ENCODE measurements at regions not wholly inside any gene's neighbourhood (a gene's known extent, or its start where the extent isn't known, plus 50 kb on each side); places are given as distances from the start of the nearest gene placed in this dataset.
A peak's percentile ranks its signal among the peaks of the same experiment; 100 is the strongest.
"Not testable (repeated sequence)": the region's sequence is repeated elsewhere in the genome, so short reads cannot be mapped to it uniquely, and the experiment has no call there.

DNA sequence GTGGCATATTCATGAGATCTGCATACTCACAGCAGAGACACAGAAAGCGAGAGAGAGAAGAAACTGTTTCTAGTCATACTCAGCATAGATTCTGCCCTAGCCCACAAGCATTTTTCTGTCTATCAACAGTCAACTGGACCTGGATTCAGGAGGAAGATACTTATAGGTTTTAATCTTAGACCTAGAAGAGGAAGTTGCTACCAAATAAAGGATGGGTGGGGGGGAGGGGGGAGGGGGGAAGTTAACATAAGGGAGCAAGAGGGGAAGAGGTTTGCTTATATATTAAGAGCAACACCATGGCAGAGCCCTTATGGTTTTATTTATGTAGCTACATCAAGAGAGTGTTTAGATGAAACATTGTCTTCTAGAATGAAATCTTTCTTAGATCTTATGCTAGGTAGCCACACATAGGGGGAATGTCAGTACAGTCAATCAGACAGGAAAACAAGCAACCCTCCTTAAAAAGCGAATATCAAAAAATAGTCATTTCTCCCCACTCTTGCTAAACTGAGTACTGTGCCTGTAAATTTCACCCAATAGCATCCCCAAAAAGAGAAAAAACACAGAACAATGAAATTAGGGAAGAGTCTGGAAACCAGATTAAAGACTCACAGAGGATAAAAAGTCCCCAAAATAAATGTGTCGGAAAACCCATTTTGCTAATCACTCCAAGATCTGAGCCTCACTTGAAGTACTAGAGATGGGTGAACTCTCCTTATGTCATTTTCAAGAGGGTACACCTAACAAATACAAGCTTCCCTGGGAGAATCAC lies 192.7 kb upstream of the NR4A3 start:
- DNase-seq (ENCODE audit: low spot score): no peak

DNA sequence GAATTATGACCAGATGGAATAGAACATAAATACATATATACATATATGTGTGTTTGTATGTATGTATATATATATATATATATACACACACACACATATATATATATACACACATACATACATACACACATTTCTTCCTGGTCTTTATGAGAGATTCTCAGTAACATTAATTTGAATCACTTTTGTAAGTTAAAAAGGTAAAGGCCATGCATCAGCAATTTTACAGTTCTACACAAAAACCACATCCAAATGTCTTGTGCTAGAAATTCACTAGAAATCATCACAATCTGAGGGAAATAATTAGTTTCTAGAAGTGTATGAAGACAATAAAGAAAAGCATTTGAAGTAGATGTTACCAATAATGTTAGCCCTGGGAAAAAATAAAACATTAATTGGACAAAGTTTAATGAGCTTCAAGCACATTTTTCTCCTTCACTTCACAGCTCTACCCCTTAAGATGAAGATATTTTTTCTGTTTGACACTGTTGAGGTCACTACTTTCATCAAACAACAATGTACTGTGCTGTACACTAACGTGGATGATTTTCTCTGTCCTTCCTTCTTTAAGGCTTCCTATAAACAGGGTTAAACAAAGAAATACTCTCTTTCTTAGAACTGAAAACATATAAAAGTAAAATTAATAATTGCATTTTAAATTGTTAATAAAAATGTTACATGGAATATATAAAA lies 189.2 kb upstream of the NR4A3 start:
- DNase-seq (ENCODE audit: low spot score): no peak

- no peak for DNase-seq (ENCODE audit: low spot score)
These were observed 188.4 kb upstream of the NR4A3 start for GRCh38 chr9:99633265-99633664.

DNA sequence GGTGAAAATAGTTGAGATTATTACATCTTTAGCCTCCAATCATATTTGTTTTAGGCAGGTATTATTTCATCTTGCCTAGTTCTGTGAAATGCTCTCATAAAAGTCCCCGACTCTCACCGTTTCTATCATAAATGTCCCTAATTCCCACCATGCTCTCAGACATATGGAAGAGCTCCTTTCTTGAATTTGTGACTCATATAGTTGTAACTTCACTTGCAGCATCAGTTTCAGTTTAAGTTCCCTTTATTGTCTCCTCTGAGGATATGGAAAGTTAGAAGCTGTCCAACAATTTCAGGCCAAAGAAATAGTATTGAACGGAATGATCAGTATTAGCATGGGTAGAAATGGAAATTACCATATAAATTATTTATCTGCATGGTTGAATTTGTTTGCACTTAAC lies 187.5 kb upstream of the NR4A3 start:
- no peak for DNase-seq (ENCODE audit: low spot score)

DNA sequence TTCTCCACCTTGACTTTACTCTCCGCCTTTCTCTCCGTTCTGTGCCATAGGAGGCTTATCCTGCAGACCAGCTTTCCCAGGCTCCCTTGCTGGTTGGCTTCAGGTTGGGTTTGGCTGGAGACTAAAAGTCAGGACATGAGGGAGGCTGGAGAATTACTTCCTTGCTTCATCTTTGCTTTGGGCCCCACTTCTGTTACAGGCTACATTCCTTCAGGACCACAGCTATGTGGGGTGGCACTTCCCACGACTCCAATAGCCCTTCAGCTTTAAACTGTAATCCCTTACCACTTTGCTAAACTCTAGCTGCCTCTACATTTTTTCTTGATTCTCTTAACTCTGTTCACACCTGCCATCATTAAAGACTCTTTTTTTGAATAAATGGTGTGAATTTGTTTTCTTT lies 186.7 kb upstream of the NR4A3 start:
- DNase-seq (ENCODE audit: low spot score): no peak

- DNase-seq (ENCODE audit: low spot score): no peak
These were observed 184.0 kb upstream of the NR4A3 start for GRCh38 chr9:99637641-99638040.

- DNase-seq (ENCODE audit: low spot score): no peak
These were observed 182.7 kb upstream of the NR4A3 start for GRCh38 chr9:99638971-99639370.

- no peak for DNase-seq (ENCODE audit: low spot score)
These were observed 174.1 kb upstream of the NR4A3 start for GRCh38 chr9:99647604-99648003.

GRCh38 chr9:99650187-99650874 lies 171.4 kb upstream of the NR4A3 start:
- DNase-seq (ENCODE audit: low spot score): no peak

GRCh38 chr9:99660191-99660636 lies 161.5 kb upstream of the NR4A3 start:
- DNase-seq (ENCODE audit: low spot score): no peak

DNA sequence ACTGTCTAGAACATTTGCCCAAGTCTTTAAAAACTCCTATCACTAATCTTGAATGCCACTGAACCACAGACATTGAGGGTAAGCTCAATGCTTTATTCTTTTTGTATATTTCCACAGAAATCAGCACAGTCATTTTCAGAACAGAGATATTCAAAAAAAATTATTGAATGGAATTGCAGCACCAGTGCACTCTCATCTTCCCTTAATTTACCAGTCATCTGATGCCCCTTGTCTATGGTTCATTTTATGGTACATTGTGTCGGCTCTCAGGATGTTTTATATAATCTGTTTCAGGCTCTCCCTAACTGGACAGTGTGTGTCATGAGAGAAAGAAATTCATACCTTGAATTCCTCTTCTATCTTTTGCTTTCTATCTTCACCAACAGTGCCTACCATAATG lies 158.4 kb upstream of the NR4A3 start:
- no peak for DNase-seq (ENCODE audit: low spot score)

DNA sequence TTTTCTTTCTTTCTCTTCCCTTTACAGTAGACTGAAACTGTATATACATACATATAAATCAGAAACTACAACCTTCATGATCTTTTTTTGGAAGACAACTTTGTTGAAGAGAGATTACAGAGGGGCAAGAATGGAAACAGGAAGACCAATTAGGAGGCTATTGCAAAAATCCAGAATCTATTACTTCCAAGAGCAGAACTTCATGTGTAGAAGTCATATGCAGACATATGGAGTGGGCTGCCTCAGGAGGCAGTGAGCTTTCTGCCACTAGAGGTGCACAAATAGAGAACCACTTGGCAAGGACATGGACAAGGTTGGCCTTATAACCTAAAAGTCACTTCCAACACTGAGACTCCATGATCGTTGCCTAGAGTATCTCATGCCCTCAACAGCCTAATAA lies 157.8 kb upstream of the NR4A3 start:
- DNase-seq (ENCODE audit: low spot score): no peak

- no peak for DNase-seq (ENCODE audit: low spot score)
These were observed 155.1 kb upstream of the NR4A3 start for GRCh38 chr9:99666571-99666970.

GRCh38 chr9:99670886-99671285 lies 150.8 kb upstream of the NR4A3 start:
- DNase-seq (ENCODE audit: low spot score): not testable (repeated sequence)

DNA sequence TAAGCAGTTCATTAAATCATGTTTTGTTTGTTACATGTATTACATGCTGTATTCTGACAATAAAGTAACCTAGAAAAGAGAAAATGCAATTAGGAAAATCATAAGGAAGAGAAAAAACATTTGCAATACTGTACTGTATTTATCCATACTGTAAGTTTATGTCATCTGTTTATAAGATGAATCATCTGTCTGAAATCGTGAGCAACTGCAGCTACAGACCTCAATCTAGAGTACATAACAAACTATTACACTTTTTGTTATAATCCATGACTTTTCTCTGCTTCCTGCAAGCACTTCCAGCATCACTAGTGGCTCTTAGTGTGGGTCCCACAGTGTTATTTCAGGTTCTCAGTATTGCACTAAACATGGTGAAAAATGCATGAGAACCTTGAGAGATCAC lies 144.4 kb upstream of the NR4A3 start:
- no peak for DNase-seq (ENCODE audit: low spot score)

DNA sequence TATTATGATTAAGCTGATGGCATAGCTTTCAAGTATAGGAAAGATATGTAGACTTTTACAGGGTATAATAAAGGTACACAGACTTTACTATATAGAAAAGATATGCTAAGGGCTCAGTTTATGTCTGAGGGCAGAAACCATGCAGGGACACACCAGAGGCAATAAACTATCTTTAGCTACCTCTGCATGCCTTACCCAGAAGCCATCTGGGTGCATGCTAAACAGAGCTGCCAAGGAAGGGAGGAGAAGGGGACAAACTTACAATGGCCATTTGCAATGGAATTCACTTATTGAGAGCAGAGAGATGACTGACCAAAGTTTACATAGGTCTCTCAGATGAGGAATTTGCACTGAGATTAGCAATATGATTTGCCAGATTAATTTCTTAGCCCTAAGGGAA lies 143.1 kb upstream of the NR4A3 start:
- no peak for DNase-seq (ENCODE audit: low spot score)

DNA sequence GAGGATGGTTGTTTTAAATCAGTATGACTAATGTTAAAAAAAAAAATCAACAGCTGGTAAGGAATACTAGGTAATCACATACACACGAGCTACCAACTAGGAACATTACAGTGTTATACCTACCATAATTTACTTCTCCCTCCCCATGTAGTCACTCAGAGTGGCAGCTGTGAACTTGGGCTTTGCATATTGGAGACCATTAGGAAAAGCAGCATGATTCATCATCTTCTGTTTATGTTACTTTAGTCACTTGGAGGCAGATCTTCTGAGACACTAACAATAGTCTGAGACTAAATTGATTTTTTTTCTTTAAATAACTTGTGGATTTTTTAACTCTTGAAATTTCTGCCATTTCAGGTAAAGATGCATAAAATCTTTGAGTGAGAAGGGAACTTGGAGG lies 141.5 kb upstream of the NR4A3 start:
- DNase-seq (ENCODE audit: low spot score): peak; percentile 19

DNA sequence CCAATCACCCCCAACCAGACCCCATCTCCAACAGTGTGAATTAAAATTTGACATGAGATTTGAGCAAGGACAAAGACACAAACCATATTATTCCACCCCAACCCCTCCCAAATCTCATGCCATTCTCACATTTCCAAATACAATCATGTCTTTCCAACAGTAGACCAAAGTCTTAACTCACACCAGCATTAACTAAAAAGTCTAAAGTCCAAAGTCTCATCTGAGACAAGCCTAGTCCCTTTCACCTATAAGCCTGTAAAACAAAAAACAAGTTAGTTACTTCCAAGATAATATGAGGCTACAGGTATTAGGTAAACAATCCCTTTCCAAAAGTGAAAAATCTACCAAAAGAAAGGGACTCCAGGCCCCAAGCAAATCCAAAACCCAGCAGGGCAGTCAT lies 140.6 kb upstream of the NR4A3 start:
- no peak for DNase-seq (ENCODE audit: low spot score)

DNA sequence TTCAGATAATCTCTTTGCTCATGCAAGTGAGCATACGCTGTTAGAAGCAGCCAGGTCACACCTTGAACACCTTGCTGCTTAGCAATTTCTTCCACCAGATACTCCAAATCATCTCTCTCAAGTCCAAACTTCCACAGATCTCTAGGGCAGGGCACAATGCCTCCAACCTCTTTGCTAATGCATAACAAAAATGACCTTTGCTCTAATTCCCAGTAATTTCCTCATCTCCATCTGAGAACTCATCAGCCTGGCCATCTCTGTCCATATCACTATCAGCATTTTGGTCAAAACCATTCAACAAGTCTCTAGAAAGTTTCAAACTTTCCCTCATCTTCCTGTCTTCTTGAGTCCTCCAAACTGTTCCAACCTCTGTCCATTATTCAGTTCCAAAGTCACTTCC lies 139.3 kb upstream of the NR4A3 start:
- no peak for DNase-seq (ENCODE audit: low spot score)

- DNase-seq (ENCODE audit: low spot score): no peak
These were observed 138.8 kb upstream of the NR4A3 start for GRCh38 chr9:99682870-99683269.

GRCh38 chr9:99690573-99690972 lies 131.1 kb upstream of the NR4A3 start:
- DNase-seq (ENCODE audit: low spot score): no peak

GRCh38 chr9:99693888-99694287 lies 127.8 kb upstream of the NR4A3 start:
- no peak for DNase-seq (ENCODE audit: low spot score)

- no peak for DNase-seq (ENCODE audit: low spot score)
These were observed 127.3 kb upstream of the NR4A3 start for GRCh38 chr9:99694393-99694792.

Data from A172 (cell line).